AG10803 (cell line): ENCODE measurements at regions not wholly inside any gene's neighbourhood (a gene's known extent, or its start where the extent isn't known, plus 50 kb on each side); places are given as distances from the start of the nearest gene placed in this dataset.

Experiments used
- DNase-seq: peaks from one replicate; pipeline ENCODE4 v3.0.0; 2010; ENCODE audit warnings: low read depth
- H3K4me3 ChIP-seq: 2 replicates; pipeline ENCODE4 v1.5.1; 2011; ENCODE audit warnings: mild to moderate bottlenecking, low read length, control low read depth
- TF ChIP-seq, protein P1 (sequence below): conservative IDR thresholded peaks from 2 replicates; pipeline ENCODE4 v1.5.1; 2011; ENCODE audit warnings: mild to moderate bottlenecking, low read length, control low read depth, inconsistent platforms

DNA sequence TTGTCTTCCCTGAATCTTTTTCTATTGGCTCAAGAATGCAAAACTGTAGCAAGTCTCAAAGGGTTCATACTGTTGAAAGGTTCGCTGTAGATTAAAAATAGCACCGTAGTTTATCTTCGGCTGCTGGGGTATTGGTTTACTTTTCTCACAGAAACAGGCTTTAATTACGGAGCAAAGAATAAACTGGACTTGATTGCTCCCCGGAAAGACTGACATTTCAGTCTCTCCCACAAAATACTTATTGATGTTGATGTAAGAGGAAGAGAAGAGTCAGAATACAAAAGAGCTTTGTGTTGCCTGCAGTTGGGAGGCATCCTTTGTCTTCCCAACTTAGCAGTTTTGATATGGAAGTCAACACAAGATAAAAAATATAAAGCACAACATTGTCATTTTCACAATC is 183.9 kb upstream of the DMAC1 start:
- TF ChIP-seq, protein P1, sequence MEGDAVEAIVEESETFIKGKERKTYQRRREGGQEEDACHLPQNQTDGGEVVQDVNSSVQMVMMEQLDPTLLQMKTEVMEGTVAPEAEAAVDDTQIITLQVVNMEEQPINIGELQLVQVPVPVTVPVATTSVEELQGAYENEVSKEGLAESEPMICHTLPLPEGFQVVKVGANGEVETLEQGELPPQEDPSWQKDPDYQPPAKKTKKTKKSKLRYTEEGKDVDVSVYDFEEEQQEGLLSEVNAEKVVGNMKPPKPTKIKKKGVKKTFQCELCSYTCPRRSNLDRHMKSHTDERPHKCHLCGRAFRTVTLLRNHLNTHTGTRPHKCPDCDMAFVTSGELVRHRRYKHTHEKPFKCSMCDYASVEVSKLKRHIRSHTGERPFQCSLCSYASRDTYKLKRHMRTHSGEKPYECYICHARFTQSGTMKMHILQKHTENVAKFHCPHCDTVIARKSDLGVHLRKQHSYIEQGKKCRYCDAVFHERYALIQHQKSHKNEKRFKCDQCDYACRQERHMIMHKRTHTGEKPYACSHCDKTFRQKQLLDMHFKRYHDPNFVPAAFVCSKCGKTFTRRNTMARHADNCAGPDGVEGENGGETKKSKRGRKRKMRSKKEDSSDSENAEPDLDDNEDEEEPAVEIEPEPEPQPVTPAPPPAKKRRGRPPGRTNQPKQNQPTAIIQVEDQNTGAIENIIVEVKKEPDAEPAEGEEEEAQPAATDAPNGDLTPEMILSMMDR, result no peak
- H3K4me3 ChIP-seq, result no peak overlapping the region
- DNase-seq, result no peak

DNA sequence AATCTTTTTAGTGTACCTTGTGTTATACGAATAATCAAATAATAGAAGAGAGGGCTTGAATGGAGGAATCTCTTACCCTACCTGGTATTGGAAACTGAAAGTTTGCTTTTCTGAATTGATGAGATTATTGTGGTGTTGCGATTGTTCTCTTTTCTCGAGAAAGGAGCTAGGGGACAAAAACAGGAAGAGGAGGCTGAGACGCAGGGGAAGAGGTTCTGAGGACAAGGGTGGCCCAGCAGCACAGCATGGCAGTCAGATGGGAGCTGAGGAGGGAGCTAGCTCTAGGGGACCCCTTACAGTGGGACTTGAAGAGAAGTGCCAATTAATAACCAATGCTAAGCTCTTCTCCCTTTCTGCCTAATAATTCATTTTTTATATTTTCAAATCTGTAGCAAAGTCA is 183.3 kb upstream of the DMAC1 start:
- TF ChIP-seq, protein P1, result no peak
- H3K4me3 ChIP-seq, result no peak overlapping the region
- DNase-seq, result no peak

DNA sequence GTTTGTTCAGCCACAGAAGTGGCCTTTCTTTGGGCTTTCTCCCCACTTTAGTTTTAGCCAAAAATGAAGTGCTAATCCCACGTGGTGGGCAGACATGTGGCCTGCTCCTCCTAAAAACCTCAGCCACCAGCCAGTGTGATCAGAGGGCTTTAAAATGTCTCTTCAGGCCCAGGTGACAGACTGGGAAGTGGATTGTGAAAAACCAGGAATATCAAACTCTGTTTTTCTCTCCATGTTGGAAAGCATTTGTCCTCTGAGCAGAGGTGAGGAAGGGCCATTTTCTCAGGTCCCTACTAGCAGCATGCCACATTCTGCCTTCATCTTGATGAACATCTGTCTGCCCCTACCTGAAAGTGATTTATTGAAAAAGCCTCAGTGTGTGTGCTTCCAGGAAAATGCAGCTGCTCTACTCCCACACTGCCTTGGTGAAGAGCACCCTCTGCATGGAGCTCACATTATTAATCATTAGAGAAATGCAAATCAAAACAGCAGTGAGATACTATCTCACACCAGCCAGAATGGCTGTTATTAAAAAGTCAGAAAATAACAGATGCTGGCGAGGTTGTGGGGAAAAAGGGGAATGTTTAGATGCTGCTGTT is 181.2 kb upstream of the DMAC1 start:
- TF ChIP-seq, protein P1, result no peak
- H3K4me3 ChIP-seq, result no peak overlapping the region
- DNase-seq, result no peak

DNA sequence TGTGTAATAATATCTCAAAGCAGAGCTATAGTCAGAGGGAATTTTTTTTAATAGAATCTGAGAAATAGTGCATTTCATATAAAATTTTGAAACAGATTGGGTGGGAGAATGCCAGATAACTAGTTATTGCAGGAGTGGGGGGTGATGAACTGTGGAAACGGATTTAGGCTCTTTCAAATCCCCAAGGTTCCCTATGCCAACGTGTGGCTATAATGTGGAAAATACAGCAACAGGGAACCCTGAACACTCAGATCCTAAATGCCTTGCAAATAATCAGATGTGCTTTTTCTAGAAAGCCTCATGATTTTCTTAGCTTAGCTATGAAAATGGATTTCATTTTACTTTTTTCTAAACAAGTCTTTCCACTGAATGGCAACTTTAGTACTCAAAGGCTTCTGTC is 180.5 kb upstream of the DMAC1 start:
- no peak overlapping the region for H3K4me3 ChIP-seq
- DNase-seq, result no peak
- TF ChIP-seq, protein P1, result no peak

DNA sequence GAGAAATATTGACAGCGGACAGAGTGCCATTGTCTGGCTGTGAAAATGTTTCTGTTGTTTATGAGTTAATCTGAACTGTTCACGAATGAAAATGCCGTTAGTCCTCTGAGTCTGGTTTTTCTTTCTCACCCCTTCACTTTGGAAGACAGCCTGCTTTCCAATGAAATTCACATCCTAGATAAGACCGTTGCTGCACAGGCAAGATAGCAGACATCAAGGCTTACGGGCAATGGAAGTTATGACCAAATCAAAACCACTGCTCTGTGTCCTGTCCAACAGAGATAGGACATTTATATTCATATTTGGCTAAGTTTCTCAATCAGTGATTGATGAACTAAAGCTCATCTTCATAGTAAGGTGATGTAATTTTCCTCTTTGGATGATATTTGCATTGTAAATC is 180.0 kb upstream of the DMAC1 start:
- H3K4me3 ChIP-seq, result no peak overlapping the region
- no peak for DNase-seq
- TF ChIP-seq, protein P1, result no peak

DNA sequence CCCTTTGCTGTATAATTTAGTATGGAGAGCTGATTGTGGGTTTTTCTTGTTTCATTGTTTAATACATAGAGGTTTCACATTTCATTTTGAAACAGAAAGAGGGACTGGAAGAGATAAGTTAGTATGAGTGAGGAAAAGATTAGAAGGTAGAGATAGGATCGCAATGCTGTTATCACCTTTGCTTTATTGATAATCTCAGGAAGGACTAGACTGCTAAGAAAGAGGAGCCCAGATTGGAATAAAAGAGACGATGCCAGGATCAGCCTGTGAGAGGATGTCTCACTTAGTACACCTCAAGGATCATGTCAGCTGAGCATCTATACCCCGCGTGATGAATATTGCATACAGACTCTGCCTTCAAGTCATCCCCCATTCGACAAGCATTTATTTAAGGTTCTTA is 178.0 kb upstream of the DMAC1 start:
- TF ChIP-seq, protein P1, result no peak
- no peak overlapping the region for H3K4me3 ChIP-seq
- DNase-seq, result no peak

DNA sequence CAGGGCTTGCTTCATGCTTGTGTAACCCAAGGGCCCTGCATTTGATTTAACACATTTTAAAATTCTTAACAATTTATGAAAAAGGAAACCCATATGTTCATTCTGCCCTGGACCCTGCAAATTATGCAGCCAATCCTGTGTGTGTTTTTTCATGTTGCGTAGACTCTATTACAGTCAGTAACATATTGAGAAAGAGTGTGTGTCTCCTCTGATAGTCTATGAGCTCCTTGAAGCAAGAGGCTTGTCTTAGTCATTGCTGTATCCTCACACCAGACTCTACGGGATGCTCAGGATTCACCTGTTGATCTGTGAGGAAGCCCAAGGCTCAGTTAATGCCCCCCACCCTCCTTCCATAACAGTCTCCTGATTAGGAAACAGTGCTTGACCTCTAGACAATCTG is 177.3 kb upstream of the DMAC1 start:
- DNase-seq, result no peak
- no peak overlapping the region for H3K4me3 ChIP-seq
- TF ChIP-seq, protein P1, result no peak
